K562 (cell line): ENCODE measurements at regions not wholly inside any gene's neighbourhood (a gene's known extent, or its start where the extent isn't known, plus 50 kb on each side); places are given as distances from the start of the nearest gene placed in this dataset.

ENCODE experiments used
- ATAC-seq: fragments of 200-7000 bp; cut with Tn5 transposase; 3 replicates; pipeline ENCODE4 v1.9.1; 2020; ENCODE audit warnings: moderate library complexity
- BruUV-seq: library from RNA; stranded (reverse); fragments of 400-500 nt; replicated peaks from 2 replicates; lab custom pipeline; 2021; lab: Mats Ljungman, UMichigan
- CTCF ChIA-PET: fragments of 300-600 bp; formaldehyde crosslinking; extraction: SDS; loops from one replicate; lab custom pipeline; 2021; ENCODE audit warnings: low intra/inter-chr PET ratio; lab: Yijun Ruan, JAX
- POLR2A ChIA-PET: fragments of 300-600, 350-650 bp; sonication (Branson Sonifier 250); formaldehyde crosslinking; extraction: SDS; loops from one replicate; lab custom pipeline; 2021; ENCODE audit warnings: antibody characterized with exemption, inconsistent platforms; lab: Yijun Ruan, JAX
- DNase-seq, 4 experiments: peaks; one replicate each; pipeline versions ENCODE4 v3.0.0 to v3.0.0-alpha.2; 2011 to 2018; ENCODE audit warnings: low spot score in 3 of 4, mixed read lengths in 3 of 4; ENCODE audit errors: extremely low read depth in 1 of 4
- FAIRE-seq: peaks from 2 replicates; lab custom pipeline; 2011; peaks lifted over from hg19 to GRCh38; lab: Jason Lieb, UNC
- H2AFZ ChIP-seq: 2 replicates; pipeline ENCODE4 v1.6.0; 2011; ENCODE audit warnings: low read depth, low read length, control low read depth, inconsistent platforms
- H3K27ac ChIP-seq: fragments of 200-600 bp; 3 replicates; pipeline ENCODE4 v1.8.0; 2011; ENCODE audit warnings: low read depth, mild to moderate bottlenecking, control low read depth, inconsistent platforms, low read length, moderate library complexity, mixed read lengths; ENCODE audit errors: extremely low read depth
- H3K27me3 ChIP-seq, 2 experiments: fragments of 300-600 bp in 1 of 2; 2 replicates in 1 of 2; 3 replicates in 1 of 2; pipeline versions ENCODE4 v1.6.0 to v1.8.0; 2011; ENCODE audit warnings: inconsistent platforms in 2 of 2, low read length in 2 of 2, mild to moderate bottlenecking in 1 of 2, mixed read lengths in 1 of 2, moderate library complexity in 1 of 2; ENCODE audit not compliant: control insufficient read depth in 2 of 2, insufficient read depth in 2 of 2
- H3K36me3 ChIP-seq: fragments of 300-600 bp; 3 replicates; pipeline ENCODE4 v1.8.0; 2011; ENCODE audit warnings: mild to moderate bottlenecking, low read length, inconsistent platforms; ENCODE audit not compliant: control insufficient read depth, insufficient read depth
- H3K4me1 ChIP-seq, 2 experiments: fragments of 200-600 bp in 1 of 2; replicated peaks in 1 of 2; 2 replicates in 1 of 2; 3 replicates in 1 of 2; pipeline versions ENCODE4 v1.5.1 to v1.8.0; 2011; ENCODE audit warnings: inconsistent platforms in 2 of 2, low read length in 2 of 2, mild to moderate bottlenecking in 1 of 2, mixed read lengths in 1 of 2, moderate library complexity in 1 of 2; ENCODE audit not compliant: control insufficient read depth in 2 of 2, insufficient read depth in 2 of 2
- H3K4me2 ChIP-seq: 2 replicates; pipeline ENCODE4 v1.6.1; 2011; ENCODE audit warnings: low read length, control low read depth, inconsistent platforms, mixed read lengths; ENCODE audit not compliant: insufficient read depth
- H3K4me3 ChIP-seq: fragments of 200-600 bp; sonication (generic), shearing (Covaris generic); 2 replicates; pipeline ENCODE4 v1.5.1; 2016; ENCODE audit warnings: control low read depth, inconsistent platforms
- H3K79me2 ChIP-seq: fragments of 200-600 bp; 3 replicates; pipeline ENCODE4 v1.8.0; 2011; ENCODE audit warnings: low read length, inconsistent platforms; ENCODE audit not compliant: control insufficient read depth, insufficient read depth
- H3K9ac ChIP-seq, 2 experiments: 2 replicates each; pipeline versions ENCODE4 v1.6.0 to v1.6.1; 2011; ENCODE audit warnings: low read depth in 2 of 2, low read length in 2 of 2, control low read depth in 1 of 2, inconsistent platforms in 1 of 2, mild to moderate bottlenecking in 1 of 2, mixed read lengths in 1 of 2; ENCODE audit not compliant: insufficient read depth in 1 of 2
- H3K9me1 ChIP-seq: one replicate; pipeline ENCODE4 v1.6.0; 2011; ENCODE audit warnings: inconsistent platforms, mild to moderate bottlenecking, low read length, moderate library complexity; ENCODE audit not compliant: control insufficient read depth, insufficient read depth
- H3K9me3 ChIP-seq: replicated peaks from 2 replicates; pipeline ENCODE4 v1.5.1; 2011; ENCODE audit warnings: low read depth, low read length, inconsistent platforms; ENCODE audit not compliant: control insufficient read depth, insufficient read depth
- H4K20me1 ChIP-seq: replicated peaks from 2 replicates; pipeline ENCODE4 v1.6.1; 2011; ENCODE audit warnings: low read length, inconsistent platforms, mixed read lengths; ENCODE audit not compliant: control insufficient read depth, insufficient read depth
- CBX1 ChIP-seq: sonication (generic); IDR thresholded peaks from 2 replicates; pipeline ENCODE4 v1.6.1; 2016; ENCODE audit warnings: antibody characterized with exemption, low read depth, mild to moderate bottlenecking
- EHMT2 ChIP-seq: fragments of 450-650 bp; IDR thresholded peaks from 2 replicates; pipeline ENCODE4 v1.6.1; 2018; ENCODE audit warnings: antibody characterized with exemption
- ELF2 ChIP-seq: fragments of 250-450 bp; sonication (Bioruptor Pico); IDR thresholded peaks from 2 replicates; pipeline ENCODE4 v1.5.0; 2021; ENCODE audit warnings: mild to moderate bottlenecking
- FOXJ2 ChIP-seq: fragments of 200-800 bp; sonication (Bioruptor generic); IDR thresholded peaks from 2 replicates; pipeline ENCODE4 v1.6.1; 2016; ENCODE audit warnings: missing genetic modification characterization, missing compliant biosample characterization
- KLF16 ChIP-seq: IDR thresholded peaks from 2 replicates; pipeline ENCODE4 v1.6.1; 2016; ENCODE audit warnings: antibody characterized with exemption
- U2AF1 ChIP-seq: fragments of 200-400 bp; formaldehyde crosslinking; optimal IDR thresholded peaks from 2 replicates; pipeline ENCODE3; 2017; ENCODE audit warnings: mild to moderate bottlenecking, low read depth, low read length, moderate library complexity
- ZBTB17 ChIP-seq: fragments of 450-650 bp; formaldehyde crosslinking; IDR thresholded peaks from 2 replicates; pipeline ENCODE4 v1.4.0; 2020; ENCODE audit warnings: mild to moderate bottlenecking
- ZFX ChIP-seq: sonication (generic); formaldehyde crosslinking; IDR thresholded peaks from 2 replicates; pipeline ENCODE4 v1.8.0; 2022; ENCODE audit warnings: mild to moderate bottlenecking, missing genetic modification reagents, moderate library complexity
- ZNF121 ChIP-seq: sonication (generic); formaldehyde crosslinking; conservative IDR thresholded peaks from 2 replicates; pipeline ENCODE4 v1.8.0; 2022; ENCODE audit warnings: missing genetic modification reagents
- WGBS: fragments of 100-300 bp; shearing (Covaris generic); methylation state at CpG from one replicate; pipeline ENCODE4 v1.1.6; 2016; ENCODE audit warnings: low coverage, mixed read lengths; ENCODE audit not compliant: insufficient coverage; ENCODE audit errors: missing lambda C conversion rate; 5-methylcytosine and 5-hydroxymethylcytosine counted together
- in situ Hi-C: fragments of 300-500 bp; cut with MboI; formaldehyde crosslinking; loops from 4 replicates; pipeline ENCODE4 v1.15.0; 2018; ENCODE audit warnings: inconsistent platforms, mixed read lengths
- intact Hi-C: fragments of 100-400 bp; cut with micrococcal nuclease; formaldehyde crosslinking; loops from 2 replicates; pipeline ENCODE4 v1.14.2; 2022
- TF ChIP-seq, protein P1 (sequence below): fragments of 450-650 bp; IDR thresholded peaks from 2 replicates; pipeline ENCODE4 v1.6.1; 2016; ENCODE audit warnings: antibody characterized with exemption
- TF ChIP-seq, protein P2 (sequence below): sonication (generic); formaldehyde crosslinking; IDR thresholded peaks from 2 replicates; pipeline ENCODE4 v1.8.1; 2023; ENCODE audit warnings: mild to moderate bottlenecking, missing genetic modification reagents, moderate library complexity
- TF ChIP-seq, protein P3 (sequence below): sonication (generic); formaldehyde crosslinking; IDR thresholded peaks from 2 replicates; pipeline ENCODE4 v1.8.1; 2023; ENCODE audit warnings: missing genetic modification reagents, mild to moderate bottlenecking, borderline replicate concordance

DNA sequence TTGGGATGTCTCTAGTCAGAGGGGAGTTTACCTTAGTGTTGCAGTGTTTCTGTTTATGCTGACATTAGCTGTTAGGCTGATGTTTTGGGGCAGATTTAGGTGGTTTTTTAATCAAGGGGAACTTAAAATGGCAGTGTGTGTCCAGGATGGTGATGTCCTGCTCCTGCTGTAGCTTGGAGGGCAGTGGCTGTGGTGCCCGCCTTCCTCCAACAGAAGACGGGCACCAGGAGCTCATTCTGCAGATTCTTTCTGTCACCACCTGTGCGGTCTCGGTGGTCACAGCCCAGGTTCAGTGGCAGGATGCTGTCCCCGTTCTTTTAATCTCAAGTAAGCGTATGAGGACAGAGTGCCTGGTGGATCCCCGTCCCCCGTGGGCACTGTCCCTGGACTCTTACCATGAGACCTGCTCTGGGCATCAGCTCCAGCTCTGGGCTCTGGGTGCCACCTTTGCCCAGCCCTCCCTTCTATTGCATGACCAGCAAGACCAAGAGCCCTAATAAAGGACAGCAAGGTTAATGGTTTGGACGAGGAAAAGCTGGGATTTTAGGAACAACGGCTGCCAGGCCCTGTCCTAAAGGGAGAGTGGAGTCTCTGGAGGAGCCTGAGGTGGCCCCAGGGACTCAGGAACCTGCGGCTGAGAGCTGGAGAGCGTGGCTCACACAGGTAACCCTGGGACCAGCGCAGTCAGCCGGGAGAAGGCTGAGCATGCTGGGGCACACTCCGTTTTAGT, 217.3 kb downstream of the ERMARD start (continued):
- TF ChIP-seq, protein P1, sequence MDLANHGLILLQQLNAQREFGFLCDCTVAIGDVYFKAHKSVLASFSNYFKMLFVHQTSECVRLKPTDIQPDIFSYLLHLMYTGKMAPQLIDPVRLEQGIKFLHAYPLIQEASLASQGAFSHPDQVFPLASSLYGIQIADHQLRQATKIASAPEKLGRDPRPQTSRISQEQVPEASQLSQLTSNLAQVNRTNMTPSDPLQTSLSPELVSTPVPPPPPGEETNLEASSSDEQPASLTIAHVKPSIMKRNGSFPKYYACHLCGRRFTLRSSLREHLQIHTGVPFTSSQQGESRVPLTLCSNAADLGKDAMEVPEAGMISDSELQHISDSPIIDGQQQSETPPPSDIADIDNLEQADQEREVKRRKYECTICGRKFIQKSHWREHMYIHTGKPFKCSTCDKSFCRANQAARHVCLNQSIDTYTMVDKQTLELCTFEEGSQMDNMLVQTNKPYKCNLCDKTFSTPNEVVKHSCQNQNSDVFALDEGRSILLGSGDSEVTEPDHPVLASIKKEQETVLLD: no peak
- TF ChIP-seq KLF16 (no peak), FOXJ2 (tag) (no peak), CBX1 (no peak), ZBTB17 (CRISPR knock-in tag) (no peak)
- TF ChIP-seq, protein P2, sequence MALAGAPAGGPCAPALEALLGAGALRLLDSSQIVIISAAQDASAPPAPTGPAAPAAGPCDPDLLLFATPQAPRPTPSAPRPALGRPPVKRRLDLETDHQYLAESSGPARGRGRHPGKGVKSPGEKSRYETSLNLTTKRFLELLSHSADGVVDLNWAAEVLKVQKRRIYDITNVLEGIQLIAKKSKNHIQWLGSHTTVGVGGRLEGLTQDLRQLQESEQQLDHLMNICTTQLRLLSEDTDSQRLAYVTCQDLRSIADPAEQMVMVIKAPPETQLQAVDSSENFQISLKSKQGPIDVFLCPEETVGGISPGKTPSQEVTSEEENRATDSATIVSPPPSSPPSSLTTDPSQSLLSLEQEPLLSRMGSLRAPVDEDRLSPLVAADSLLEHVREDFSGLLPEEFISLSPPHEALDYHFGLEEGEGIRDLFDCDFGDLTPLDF (CRISPR knock-in tag): no peak

DNA sequence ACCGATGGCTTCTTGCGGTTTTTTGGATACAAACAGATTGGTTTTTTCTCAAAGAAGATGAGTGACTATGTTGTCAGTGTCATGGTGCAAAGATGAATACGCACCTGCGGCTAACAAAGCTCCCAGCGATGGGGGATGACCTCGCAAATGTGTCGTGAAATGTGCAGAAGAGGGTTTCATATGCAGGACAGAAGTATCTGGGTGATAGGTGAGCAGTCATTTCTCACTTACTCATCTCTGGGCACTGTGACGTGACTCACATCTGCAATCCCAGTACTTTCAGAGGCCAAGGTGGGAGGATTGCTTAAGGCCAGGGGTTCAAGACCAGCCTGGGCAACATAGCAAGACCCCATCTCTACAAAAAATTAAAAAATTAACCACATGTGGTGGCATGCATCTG, 216.3 kb downstream of the ERMARD start:
- H3K9me1 ChIP-seq: no peaks in the 10 kb centered on the region
- 0% methylated on average over 8 of the region's 8 CpGs for WGBS
- BruUV-seq: no TSS peak
- H2AFZ ChIP-seq: no peak overlapping the region
- no peak overlapping the region for H3K9ac ChIP-seq
- H3K79me2 ChIP-seq: no peaks in the 10 kb centered on the region
- CTCF ChIA-PET: no interaction called here
- ATAC-seq: no peak
- POLR2A ChIA-PET: interaction anchor here (1.3 kb wide), 1 partner anchor 16 kb away, joined by 6 read pairs; no protein-coding TSS in a partner anchor
- H3K27ac ChIP-seq: no peak overlapping the region
- H3K4me2 ChIP-seq: no peak overlapping the region
- DNase-seq: no peak
- no peaks in the 10 kb centered on the region for H3K36me3 ChIP-seq
- in situ Hi-C loops (no loop called here), intact Hi-C loops (no loop called here)
- TF ChIP-seq, protein P3, sequence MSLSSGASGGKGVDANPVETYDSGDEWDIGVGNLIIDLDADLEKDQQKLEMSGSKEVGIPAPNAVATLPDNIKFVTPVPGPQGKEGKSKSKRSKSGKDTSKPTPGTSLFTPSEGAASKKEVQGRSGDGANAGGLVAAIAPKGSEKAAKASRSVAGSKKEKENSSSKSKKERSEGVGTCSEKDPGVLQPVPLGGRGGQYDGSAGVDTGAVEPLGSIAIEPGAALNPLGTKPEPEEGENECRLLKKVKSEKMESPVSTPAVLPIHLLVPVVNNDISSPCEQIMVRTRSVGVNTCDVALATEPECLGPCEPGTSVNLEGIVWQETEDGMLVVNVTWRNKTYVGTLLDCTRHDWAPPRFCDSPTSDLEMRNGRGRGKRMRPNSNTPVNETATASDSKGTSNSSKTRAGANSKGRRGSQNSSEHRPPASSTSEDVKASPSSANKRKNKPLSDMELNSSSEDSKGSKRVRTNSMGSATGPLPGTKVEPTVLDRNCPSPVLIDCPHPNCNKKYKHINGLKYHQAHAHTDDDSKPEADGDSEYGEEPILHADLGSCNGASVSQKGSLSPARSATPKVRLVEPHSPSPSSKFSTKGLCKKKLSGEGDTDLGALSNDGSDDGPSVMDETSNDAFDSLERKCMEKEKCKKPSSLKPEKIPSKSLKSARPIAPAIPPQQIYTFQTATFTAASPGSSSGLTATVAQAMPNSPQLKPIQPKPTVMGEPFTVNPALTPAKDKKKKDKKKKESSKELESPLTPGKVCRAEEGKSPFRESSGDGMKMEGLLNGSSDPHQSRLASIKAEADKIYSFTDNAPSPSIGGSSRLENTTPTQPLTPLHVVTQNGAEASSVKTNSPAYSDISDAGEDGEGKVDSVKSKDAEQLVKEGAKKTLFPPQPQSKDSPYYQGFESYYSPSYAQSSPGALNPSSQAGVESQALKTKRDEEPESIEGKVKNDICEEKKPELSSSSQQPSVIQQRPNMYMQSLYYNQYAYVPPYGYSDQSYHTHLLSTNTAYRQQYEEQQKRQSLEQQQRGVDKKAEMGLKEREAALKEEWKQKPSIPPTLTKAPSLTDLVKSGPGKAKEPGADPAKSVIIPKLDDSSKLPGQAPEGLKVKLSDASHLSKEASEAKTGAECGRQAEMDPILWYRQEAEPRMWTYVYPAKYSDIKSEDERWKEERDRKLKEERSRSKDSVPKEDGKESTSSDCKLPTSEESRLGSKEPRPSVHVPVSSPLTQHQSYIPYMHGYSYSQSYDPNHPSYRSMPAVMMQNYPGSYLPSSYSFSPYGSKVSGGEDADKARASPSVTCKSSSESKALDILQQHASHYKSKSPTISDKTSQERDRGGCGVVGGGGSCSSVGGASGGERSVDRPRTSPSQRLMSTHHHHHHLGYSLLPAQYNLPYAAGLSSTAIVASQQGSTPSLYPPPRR (CRISPR knock-in tag): no peak
- no peak for TF ChIP-seq U2AF1
- TF ChIP-seq ZNF121: peak; percentile 19; the same call in 1 of the 2 replicates
- TF ChIP-seq ELF2 (CRISPR knock-in tag): no peak
- no peak for TF ChIP-seq EHMT2
- TF ChIP-seq ZFX (CRISPR knock-in tag): no peak
- no peaks in the 10 kb centered on the region for H3K9me3 ChIP-seq
- H3K4me3 ChIP-seq: no peak overlapping the region
- FAIRE-seq: no peak
- peaks cover 0 to 4% of the 10 kb centered on the region in 2 experiments; a peak in 2 of 5 replicates for H3K4me1 ChIP-seq
- peaks cover 0 to 68% of the 10 kb centered on the region in 2 experiments; a peak in 3 of 5 replicates for H3K27me3 ChIP-seq
- H4K20me1 ChIP-seq: peaks cover 11% of the 10 kb centered on the region; the same call in 1 of the 2 replicates
